T-helper 2 cell treated with Interferon-gamma antibody and Interleukin-4, amounts not matched to agents 5 μg/mL and 100 μg/mL, for 36 hours (primary cell): ENCODE measurements at regions not wholly inside any gene's neighbourhood (a gene's known extent, or its start where the extent isn't known, plus 50 kb on each side); places are given as distances from the start of the nearest gene placed in this dataset.

Experiments
- DNase-seq: peaks from one replicate; pipeline ENCODE4 v3.0.0; 2021; ENCODE audit warnings: low spot score
- H3K27ac Mint-ChIP-seq: one replicate; pipeline ENCODE4 v1.8.0; 2021; ENCODE audit warnings: mild to moderate bottlenecking, mixed read lengths
- H3K27me3 Mint-ChIP-seq: one replicate; pipeline ENCODE4 v1.8.0; 2021; ENCODE audit warnings: low read depth, mixed read lengths
- H3K36me3 Mint-ChIP-seq: one replicate; pipeline ENCODE4 v1.8.0; 2021; ENCODE audit warnings: low read depth, mixed read lengths
- H3K4me1 Mint-ChIP-seq: one replicate; pipeline ENCODE4 v1.8.0; 2021; ENCODE audit warnings: low read depth, mixed read lengths
- H3K4me3 Mint-ChIP-seq: one replicate; pipeline ENCODE4 v1.8.0; 2022; ENCODE audit warnings: mild to moderate bottlenecking, moderate library complexity, mixed read lengths
- H3K9me3 Mint-ChIP-seq: one replicate; pipeline ENCODE4 v1.8.0; 2021; ENCODE audit warnings: mixed read lengths

- Mint-ChIP-seq H3K4me1 (no peaks in the 10 kb centered on the region), H3K27me3 (no peaks in the 10 kb centered on the region), H3K36me3 (no peaks in the 10 kb centered on the region), H3K4me3 (no peak overlapping the region), H3K9me3 (no peaks in the 10 kb centered on the region), H3K27ac (no peak overlapping the region)
- DNase-seq, result no peak
Measured at GRCh38 chr1:217181176-217181746, 449.6 kb downstream of the GPATCH2 start.

DNA sequence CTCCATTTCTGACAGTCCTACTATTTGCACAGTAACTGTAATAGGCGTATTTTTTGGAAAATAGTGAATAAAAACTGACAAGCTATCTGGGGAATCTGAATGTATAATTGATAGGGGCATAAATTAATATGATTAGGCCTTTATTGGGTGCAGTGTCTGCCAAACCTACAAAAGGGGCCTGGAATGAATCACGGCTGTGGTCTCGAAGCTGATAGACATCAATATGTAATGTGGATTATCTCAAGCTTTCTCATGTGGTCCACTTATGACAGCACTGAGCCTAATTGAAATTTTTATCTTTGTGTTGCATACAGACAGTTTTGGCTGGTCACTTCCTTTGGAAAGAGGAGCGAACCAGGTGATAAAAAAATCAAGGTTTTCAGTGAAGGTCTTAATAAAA is 450.4 kb downstream of the GPATCH2 start:
- no peaks in the 10 kb centered on the region for H3K4me1 Mint-ChIP-seq
- no peak overlapping the region for H3K4me3 Mint-ChIP-seq
- H3K27ac Mint-ChIP-seq, result no peak overlapping the region
- DNase-seq, result no peak
- no peaks in the 10 kb centered on the region for H3K27me3 Mint-ChIP-seq
- no peaks in the 10 kb centered on the region for H3K9me3 Mint-ChIP-seq
- H3K36me3 Mint-ChIP-seq, result no peaks in the 10 kb centered on the region

DNA sequence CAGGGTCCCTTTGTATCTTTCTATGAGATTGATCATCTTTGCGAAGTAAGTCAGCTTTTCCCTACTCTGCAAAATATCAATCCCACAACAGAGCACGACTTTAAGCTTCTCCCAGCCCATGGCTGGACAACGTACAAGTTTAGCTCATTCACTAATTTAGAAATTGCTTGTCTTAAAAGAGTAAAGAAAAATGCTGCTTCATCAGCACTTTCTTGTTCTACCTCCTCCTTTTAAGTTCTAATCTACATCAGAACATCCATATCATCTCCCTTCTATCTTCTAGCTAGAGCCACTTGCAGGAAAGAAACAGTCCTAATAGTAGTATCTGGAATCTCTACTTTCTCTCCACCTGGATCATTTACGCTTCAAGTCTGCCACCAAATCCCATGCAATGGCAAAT is 441.2 kb upstream of the ESRRG start:
- no peak for DNase-seq
- no peaks in the 10 kb centered on the region for H3K36me3 Mint-ChIP-seq
- no peaks in the 10 kb centered on the region for H3K4me1 Mint-ChIP-seq
- no peak overlapping the region for H3K4me3 Mint-ChIP-seq
- no peaks in the 10 kb centered on the region for H3K27me3 Mint-ChIP-seq
- no peak overlapping the region for H3K27ac Mint-ChIP-seq
- H3K9me3 Mint-ChIP-seq, result no peaks in the 10 kb centered on the region

- no peak for DNase-seq
- no peaks in the 10 kb centered on the region for H3K9me3 Mint-ChIP-seq
- no peaks in the 10 kb centered on the region for H3K36me3 Mint-ChIP-seq
- H3K27me3 Mint-ChIP-seq, result no peaks in the 10 kb centered on the region
- H3K4me3 Mint-ChIP-seq, result no peak overlapping the region
- no peak overlapping the region for H3K27ac Mint-ChIP-seq
- H3K4me1 Mint-ChIP-seq, result no peaks in the 10 kb centered on the region
Measured at GRCh38 chr1:217153361-217153760, 430.1 kb upstream of the ESRRG start.

- no peak for DNase-seq
- Mint-ChIP-seq H3K9me3 (no peaks in the 10 kb centered on the region), H3K27ac (no peak overlapping the region), H3K27me3 (no peaks in the 10 kb centered on the region), H3K36me3 (no peaks in the 10 kb centered on the region), H3K4me3 (no peak overlapping the region), H3K4me1 (no peaks in the 10 kb centered on the region)
Measured at GRCh38 chr1:217150366-217150765, 427.1 kb upstream of the ESRRG start.

- Mint-ChIP-seq H3K4me1 (no peaks in the 10 kb centered on the region), H3K27me3 (no peaks in the 10 kb centered on the region), H3K4me3 (no peak overlapping the region), H3K36me3 (no peaks in the 10 kb centered on the region), H3K27ac (no peak overlapping the region), H3K9me3 (no peaks in the 10 kb centered on the region)
- no peak for DNase-seq
Measured at GRCh38 chr1:217149791-217150190, 426.6 kb upstream of the ESRRG start.

DNA sequence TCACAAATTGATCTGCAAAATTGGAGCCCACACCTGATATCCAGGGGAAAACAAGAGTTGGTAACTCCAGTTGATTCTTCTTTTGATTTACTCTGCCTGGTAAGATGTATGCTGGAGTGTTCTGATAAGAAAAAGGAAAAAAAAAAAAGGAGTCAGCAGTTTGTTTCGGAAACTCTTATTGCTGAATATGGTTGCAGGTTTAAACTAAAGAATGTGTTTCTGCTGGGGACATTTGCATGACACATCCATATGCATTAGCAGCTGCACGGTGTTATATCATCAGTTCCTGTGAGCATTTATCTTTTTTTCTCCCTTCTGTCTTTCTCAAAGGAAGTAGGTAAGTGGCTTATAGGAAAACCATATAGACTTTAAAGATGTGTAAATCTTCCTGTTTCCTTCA is 418.5 kb upstream of the ESRRG start:
- Mint-ChIP-seq H3K4me1 (no peaks in the 10 kb centered on the region), H3K27me3 (peaks cover 41% of the 10 kb centered on the region), H3K9me3 (no peaks in the 10 kb centered on the region), H3K27ac (no peak overlapping the region), H3K36me3 (peaks cover 1% of the 10 kb centered on the region), H3K4me3 (no peak overlapping the region)
- DNase-seq, result no peak

DNA sequence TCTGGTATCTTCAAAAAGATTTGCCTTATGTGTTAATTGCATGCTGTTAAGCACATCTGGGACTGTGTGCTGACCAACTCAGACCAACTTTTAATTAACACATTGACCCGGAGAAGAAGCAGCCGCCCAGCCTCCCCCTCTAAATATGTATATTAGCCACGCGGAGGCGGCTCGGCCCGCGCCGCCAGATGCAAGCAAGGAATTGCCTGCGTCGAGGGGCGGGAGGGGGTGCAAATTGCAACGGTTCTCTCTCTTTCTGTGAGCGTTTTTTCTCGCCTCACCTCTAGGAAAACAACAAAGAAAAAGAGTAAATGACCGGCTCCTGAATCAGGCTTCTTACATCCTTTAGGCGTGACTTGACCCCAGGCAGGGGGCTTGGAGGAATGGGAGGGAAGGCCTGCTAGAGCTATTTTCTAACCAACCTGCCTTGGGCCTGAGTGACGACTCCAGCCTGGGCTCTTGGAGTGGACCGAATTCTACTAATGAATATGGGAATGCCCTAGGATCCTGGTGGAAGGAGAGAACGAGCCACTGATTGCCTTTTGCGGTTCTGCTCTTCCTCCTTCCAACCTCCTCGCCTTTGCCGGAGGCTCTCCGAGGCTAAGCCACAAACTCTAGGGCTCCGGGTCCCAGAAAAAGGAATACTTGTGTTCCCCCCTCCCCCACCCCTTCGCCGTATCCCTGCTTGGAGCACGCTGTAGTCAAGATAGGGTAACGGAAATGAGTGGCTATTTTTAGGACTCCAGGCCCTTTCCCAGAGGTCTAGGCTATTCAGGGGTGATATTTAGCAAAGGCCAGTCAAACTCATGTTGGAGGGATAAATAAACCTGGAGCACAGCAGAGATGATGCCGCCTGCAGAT is 417.0 kb upstream of the ESRRG start:
- H3K9me3 Mint-ChIP-seq, result no peaks in the 10 kb centered on the region
- no peak overlapping the region for H3K4me3 Mint-ChIP-seq
- H3K4me1 Mint-ChIP-seq, result no peaks in the 10 kb centered on the region
- H3K27me3 Mint-ChIP-seq, result peaks cover 53% of the 10 kb centered on the region
- no peak for DNase-seq
- H3K36me3 Mint-ChIP-seq, result peaks cover 1% of the 10 kb centered on the region
- H3K27ac Mint-ChIP-seq, result no peak overlapping the region

- no peak for DNase-seq
- Mint-ChIP-seq H3K4me3 (no peak overlapping the region), H3K36me3 (peaks cover 1% of the 10 kb centered on the region), H3K27ac (no peak overlapping the region), H3K9me3 (no peaks in the 10 kb centered on the region), H3K27me3 (peaks cover 61% of the 10 kb centered on the region), H3K4me1 (peaks cover 4% of the 10 kb centered on the region)
Measured at GRCh38 chr1:217139513-217139912, 416.3 kb upstream of the ESRRG start.

- peaks cover 67% of the 10 kb centered on the region for H3K27me3 Mint-ChIP-seq
- no peak for DNase-seq
- no peak overlapping the region for H3K4me3 Mint-ChIP-seq
Measured at GRCh38 chr1:217138799-217139466, 415.7 kb upstream of the ESRRG start.

GRCh38 chr1:217138173-217138765 is 415.0 kb upstream of the ESRRG start:
- DNase-seq, result no peak
- peaks cover 1% of the 10 kb centered on the region for H3K36me3 Mint-ChIP-seq
- no peaks in the 10 kb centered on the region for H3K9me3 Mint-ChIP-seq
- H3K27ac Mint-ChIP-seq, result no peak overlapping the region
- peaks cover 4% of the 10 kb centered on the region for H3K4me1 Mint-ChIP-seq
- no peak overlapping the region for H3K4me3 Mint-ChIP-seq
- H3K27me3 Mint-ChIP-seq, result peaks cover 73% of the 10 kb centered on the region

More at GRCh38 chr1:217138799-217139466, 415.7 kb upstream of the ESRRG start:
- Mint-ChIP-seq H3K36me3 (peaks cover 1% of the 10 kb centered on the region), H3K4me1 (peaks cover 4% of the 10 kb centered on the region), H3K9me3 (no peaks in the 10 kb centered on the region), H3K27ac (no peak overlapping the region)

GRCh38 chr1:217137210-217137881 is 414.1 kb upstream of the ESRRG start:
- peak overlapping the region; percentile 41 for H3K27ac Mint-ChIP-seq
- DNase-seq, result no peak
- H3K4me1 Mint-ChIP-seq, result peaks cover 4% of the 10 kb centered on the region
- no peak overlapping the region for H3K4me3 Mint-ChIP-seq
- H3K9me3 Mint-ChIP-seq, result no peaks in the 10 kb centered on the region
- H3K27me3 Mint-ChIP-seq, result peaks cover 82% of the 10 kb centered on the region
- peaks cover 1% of the 10 kb centered on the region for H3K36me3 Mint-ChIP-seq

DNA sequence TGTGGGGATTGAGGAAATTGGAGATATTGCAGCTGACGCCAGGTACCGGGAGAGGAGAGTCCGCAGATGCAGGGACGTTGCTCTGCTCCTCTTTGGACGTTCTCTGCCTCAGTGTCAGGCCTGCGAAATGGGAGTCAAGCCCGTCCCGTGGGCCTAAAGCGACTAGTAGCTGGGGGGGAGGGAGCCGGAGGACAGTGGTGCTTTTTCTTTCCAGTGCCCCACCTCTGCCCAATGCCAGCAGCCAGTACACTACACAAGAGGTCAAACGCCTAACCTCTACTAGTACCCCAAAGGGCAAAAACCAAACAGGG is 413.6 kb upstream of the ESRRG start:
- H3K27me3 Mint-ChIP-seq, result peaks cover 85% of the 10 kb centered on the region
- no peak overlapping the region for H3K4me3 Mint-ChIP-seq
- no peak overlapping the region for H3K27ac Mint-ChIP-seq
- no peaks in the 10 kb centered on the region for H3K9me3 Mint-ChIP-seq
- H3K4me1 Mint-ChIP-seq, result peaks cover 4% of the 10 kb centered on the region
- no peak for DNase-seq
- peaks cover 1% of the 10 kb centered on the region for H3K36me3 Mint-ChIP-seq
